Endothelial cell of umbilical vein (primary cell): ENCODE measurements at regions not wholly inside any gene's neighbourhood (a gene's known extent, or its start where the extent isn't known, plus 50 kb on each side); places are given as distances from the start of the nearest gene placed in this dataset.

Experiments used
- BruUV-seq: library from RNA; stranded (reverse); fragments of 400-500 nt; replicated peaks from 2 replicates; lab custom pipeline; 2021; lab: Mats Ljungman, UMichigan
- CTCF ChIA-PET: fragments of 300-600, 350-600 bp; sonication (Branson Sonifier 250); formaldehyde crosslinking; loops from one replicate; lab custom pipeline; 2021; ENCODE audit warnings: antibody characterized with exemption, inconsistent platforms; lab: Charles Lee
- POLR2A ChIA-PET: fragments of 300-600, 350-600 bp; sonication (Branson Sonifier 250); formaldehyde crosslinking; loops from one replicate; lab custom pipeline; 2021; ENCODE audit warnings: antibody characterized with exemption, inconsistent platforms; lab: Charles Lee
- DNase-seq: peaks from one replicate; pipeline ENCODE4 v3.0.0-alpha.2; 2011; ENCODE audit warnings: low read depth, low spot score
- FAIRE-seq: peaks from 2 replicates; lab custom pipeline; 2011; peaks lifted over from hg19 to GRCh38; lab: Jason Lieb, UNC
- H2AFZ ChIP-seq: 2 replicates; pipeline ENCODE4 v1.6.0; 2012; ENCODE audit warnings: low read depth, low read length, control low read depth, inconsistent platforms
- H3K27ac ChIP-seq: 2 replicates; pipeline ENCODE4 v1.5.1; 2011; ENCODE audit warnings: low read depth, mild to moderate bottlenecking, control low read depth, low read length, moderate library complexity; ENCODE audit not compliant: insufficient read depth
- H3K27me3 ChIP-seq, 2 experiments: 2 replicates each; pipeline versions ENCODE4 v1.6.0 to v1.6.1; 2011; ENCODE audit warnings: low read length in 2 of 2, mixed read lengths in 1 of 2; ENCODE audit not compliant: control insufficient read depth in 2 of 2, insufficient read depth in 2 of 2
- H3K36me3 ChIP-seq, 2 experiments: 2 replicates in 1 of 2; 3 replicates in 1 of 2; pipeline ENCODE4 v1.5.1; 2011; ENCODE audit warnings: low read length in 2 of 2, mild to moderate bottlenecking in 1 of 2, moderate library complexity in 1 of 2; ENCODE audit not compliant: control insufficient read depth in 2 of 2, insufficient read depth in 2 of 2; ENCODE audit errors: extremely low read depth in 1 of 2
- H3K4me1 ChIP-seq: 3 replicates; pipeline ENCODE4 v1.5.1; 2011; ENCODE audit warnings: mild to moderate bottlenecking, low read length; ENCODE audit not compliant: control insufficient read depth, insufficient read depth; ENCODE audit errors: extremely low read depth
- H3K4me2 ChIP-seq: 2 replicates; pipeline ENCODE4 v1.6.1; 2011; ENCODE audit warnings: low read length, control low read depth, mixed read lengths; ENCODE audit not compliant: insufficient read depth
- H3K4me3 ChIP-seq, 3 experiments: fragments of 200-600 bp in 1 of 3; sonication (generic), shearing (Covaris generic) in 1 of 3; replicated peaks in 1 of 3; 2 replicates each; pipeline ENCODE4 v1.5.1; 2011 to 2016; ENCODE audit warnings: control low read depth in 3 of 3, low read length in 3 of 3, mild to moderate bottlenecking in 2 of 3, inconsistent platforms in 1 of 3, low read depth in 1 of 3, moderate library complexity in 1 of 3; ENCODE audit not compliant: insufficient read depth in 1 of 3
- H3K79me2 ChIP-seq: 2 replicates; pipeline ENCODE4 v1.6.0; 2012; ENCODE audit warnings: low read length, inconsistent platforms; ENCODE audit not compliant: control insufficient read depth, insufficient read depth
- H3K9ac ChIP-seq: replicated peaks from 2 replicates; pipeline ENCODE3; 2011; ENCODE audit warnings: low read length, control low read depth; ENCODE audit not compliant: insufficient read depth; ENCODE audit errors: extremely low read depth
- H3K9me1 ChIP-seq: replicated peaks from 3 replicates; pipeline ENCODE4 v1.6.0; 2011; ENCODE audit warnings: mild to moderate bottlenecking, low read length; ENCODE audit not compliant: control insufficient read depth, insufficient read depth; ENCODE audit errors: extremely low read depth
- H3K9me3 ChIP-seq: replicated peaks from 2 replicates; pipeline ENCODE4 v1.5.1; 2012; ENCODE audit warnings: low read length, inconsistent platforms; ENCODE audit not compliant: control insufficient read depth, insufficient read depth
- H4K20me1 ChIP-seq: replicated peaks from 2 replicates; pipeline ENCODE3; 2011; ENCODE audit warnings: mild to moderate bottlenecking, low read length; ENCODE audit not compliant: control insufficient read depth, insufficient read depth; ENCODE audit errors: extremely low read depth
- EZH2 ChIP-seq: IDR thresholded peaks from 2 replicates; pipeline ENCODE4 v1.6.1; 2012; ENCODE audit warnings: borderline replicate concordance, low read depth, mild to moderate bottlenecking, moderate library complexity, low read length, inconsistent platforms; ENCODE audit not compliant: severe bottlenecking
- FOS ChIP-seq: IDR thresholded peaks from 2 replicates; pipeline ENCODE4 v1.6.1; 2011; ENCODE audit warnings: mild to moderate bottlenecking, low read length, moderate library complexity, borderline replicate concordance; ENCODE audit not compliant: insufficient read depth
- GATA2 ChIP-seq: IDR thresholded peaks from 2 replicates; pipeline ENCODE4 v1.7.0; 2011; ENCODE audit warnings: low read depth, mild to moderate bottlenecking, moderate library complexity, mixed read lengths, low read length; ENCODE audit not compliant: insufficient read length, insufficient read depth
- JUN ChIP-seq: IDR thresholded peaks from 2 replicates; pipeline ENCODE4 v1.6.1; 2011; ENCODE audit warnings: borderline replicate concordance, low read depth; ENCODE audit not compliant: insufficient read length, insufficient read depth
- MYC ChIP-seq: IDR thresholded peaks from one replicate; pipeline ENCODE4 v1.6.1; 2011; ENCODE audit warnings: mild to moderate bottlenecking, low read depth, low read length
- POLR2A ChIP-seq: IDR thresholded peaks from 2 replicates; pipeline ENCODE4 v1.6.1; 2012; ENCODE audit warnings: low read depth, mild to moderate bottlenecking, control low read depth, low read length
- POLR2AphosphoS5 ChIP-seq: IDR thresholded peaks from 2 replicates; pipeline ENCODE4 v1.6.1; 2012; ENCODE audit warnings: low read depth, mild to moderate bottlenecking, control low read depth, low read length, moderate library complexity; ENCODE audit not compliant: insufficient read depth
- dilution Hi-C: fragments of 300-500 bp; cut with MboI; formaldehyde crosslinking; loops from one replicate; pipeline ENCODE4 v1.15.0; 2019; ENCODE audit warnings: low sequenced_read_pairs; ENCODE audit not compliant: extremely low pct_ligation_motif_present
- intact Hi-C: fragments of 100-400 bp; cut with micrococcal nuclease; formaldehyde crosslinking; loops from one replicate; pipeline ENCODE4 v1.10.0; 2022
- TF ChIP-seq, protein P1 (sequence below): IDR thresholded peaks from 2 replicates; pipeline ENCODE4 v1.6.1; 2011; ENCODE audit not compliant: insufficient read depth, insufficient read length
- TF ChIP-seq, protein P2 (sequence below), 2 donors: IDR thresholded peaks; 1 replicate in 1 of 2; 2 replicates in 1 of 2; pipeline ENCODE4 v1.5.1; 2011; ENCODE audit warnings: low read length in 2 of 2, mild to moderate bottlenecking in 2 of 2, moderate library complexity in 2 of 2, control low read depth in 1 of 2, inconsistent platforms in 1 of 2, low read depth in 1 of 2; ENCODE audit not compliant: insufficient read depth in 1 of 2; ENCODE audit errors: extremely low read depth in 1 of 2

DNA sequence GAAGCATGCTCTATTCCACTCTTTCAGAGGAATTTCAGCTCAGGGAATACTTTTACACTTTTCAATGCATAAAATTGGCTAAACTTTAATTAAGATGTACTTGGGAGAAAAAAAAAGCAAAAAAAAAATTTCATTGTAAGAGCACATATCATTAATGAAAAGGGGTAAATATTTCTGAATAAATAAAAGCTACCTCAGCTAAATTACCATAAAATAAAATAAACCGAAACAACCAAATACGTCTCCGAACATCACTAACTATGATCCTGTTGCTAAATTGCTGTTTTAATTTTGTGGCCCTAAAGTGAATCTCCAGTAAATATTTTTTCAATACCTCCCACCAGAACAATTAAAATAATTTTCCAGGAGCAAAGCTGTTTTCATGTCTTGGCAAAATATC, 203.7 kb upstream of the KCNJ16 start:
- H3K9me1 ChIP-seq, result no peaks in the 10 kb centered on the region
- no peaks in the 10 kb centered on the region for H3K9me3 ChIP-seq
- DNase-seq (no peak), FAIRE-seq (no peak)
- no peaks in the 10 kb centered on the region for H3K27me3 ChIP-seq
- POLR2A ChIA-PET, result no interaction called here
- peaks cover 42% of the 10 kb centered on the region for H3K4me1 ChIP-seq
- no peaks in the 10 kb centered on the region for H3K79me2 ChIP-seq
- peak overlapping the region; percentile 39 for H3K27ac ChIP-seq
- no peak overlapping the region for H2AFZ ChIP-seq
- intact Hi-C loops (loop anchor here (2.0 to 5.0 kb wide), 4 partner anchors 109 to 751 kb away; no protein-coding TSS in a partner anchor), dilution Hi-C loops (no loop called here)
- no peaks in the 10 kb centered on the region for H3K36me3 ChIP-seq
- TF ChIP-seq GATA2, result no peak
- TF ChIP-seq, protein P1, sequence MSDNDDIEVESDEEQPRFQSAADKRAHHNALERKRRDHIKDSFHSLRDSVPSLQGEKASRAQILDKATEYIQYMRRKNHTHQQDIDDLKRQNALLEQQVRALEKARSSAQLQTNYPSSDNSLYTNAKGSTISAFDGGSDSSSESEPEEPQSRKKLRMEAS, result no peak
- TF ChIP-seq FOS, result no peak
- TF ChIP-seq EZH2, result no peak
- no peak for TF ChIP-seq POLR2AphosphoS5
- no peak for TF ChIP-seq POLR2A
- no peak for TF ChIP-seq JUN
- TF ChIP-seq, protein P2, sequence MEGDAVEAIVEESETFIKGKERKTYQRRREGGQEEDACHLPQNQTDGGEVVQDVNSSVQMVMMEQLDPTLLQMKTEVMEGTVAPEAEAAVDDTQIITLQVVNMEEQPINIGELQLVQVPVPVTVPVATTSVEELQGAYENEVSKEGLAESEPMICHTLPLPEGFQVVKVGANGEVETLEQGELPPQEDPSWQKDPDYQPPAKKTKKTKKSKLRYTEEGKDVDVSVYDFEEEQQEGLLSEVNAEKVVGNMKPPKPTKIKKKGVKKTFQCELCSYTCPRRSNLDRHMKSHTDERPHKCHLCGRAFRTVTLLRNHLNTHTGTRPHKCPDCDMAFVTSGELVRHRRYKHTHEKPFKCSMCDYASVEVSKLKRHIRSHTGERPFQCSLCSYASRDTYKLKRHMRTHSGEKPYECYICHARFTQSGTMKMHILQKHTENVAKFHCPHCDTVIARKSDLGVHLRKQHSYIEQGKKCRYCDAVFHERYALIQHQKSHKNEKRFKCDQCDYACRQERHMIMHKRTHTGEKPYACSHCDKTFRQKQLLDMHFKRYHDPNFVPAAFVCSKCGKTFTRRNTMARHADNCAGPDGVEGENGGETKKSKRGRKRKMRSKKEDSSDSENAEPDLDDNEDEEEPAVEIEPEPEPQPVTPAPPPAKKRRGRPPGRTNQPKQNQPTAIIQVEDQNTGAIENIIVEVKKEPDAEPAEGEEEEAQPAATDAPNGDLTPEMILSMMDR (IDR thresholded peaks at IDR 0.05; ENCODE audit: extremely low read depth in 1 of 2, insufficient read depth in 1 of 2, low read depth in 1 of 2, low read length in 2 of 2), result no peak
- no peak for TF ChIP-seq MYC
- no peaks in the 10 kb centered on the region for H4K20me1 ChIP-seq
- CTCF ChIA-PET, result interaction anchor here (1.7 to 2.1 kb wide), 4 partner anchors 14 to 273 kb away, joined by 7 to 10 read pairs (median 8); no protein-coding TSS in a partner anchor
- no peak overlapping the region for H3K4me3 ChIP-seq
- no TSS peak for BruUV-seq
- H3K4me2 ChIP-seq, result no peak overlapping the region
- peak overlapping the region; percentile 10 for H3K9ac ChIP-seq
